Nephron (organoid): ENCODE measurements at regions not wholly inside any gene's neighbourhood (a gene's known extent, or its start where the extent isn't known, plus 50 kb on each side); places are given as distances from the start of the nearest gene placed in this dataset.

Experiments
- H3K27ac Mint-ChIP-seq, 3 experiments: 2 replicates each; pipeline ENCODE4 v1.8.0; 2020; ENCODE audit warnings: mixed read lengths in 3 of 3, mild to moderate bottlenecking in 2 of 3, moderate library complexity in 1 of 3
- H3K27me3 Mint-ChIP-seq: 2 replicates; pipeline ENCODE4 v1.8.0; 2021; ENCODE audit warnings: low read depth, mild to moderate bottlenecking, moderate library complexity, mixed read lengths
- H3K36me3 Mint-ChIP-seq: 2 replicates; pipeline ENCODE4 v1.8.0; 2020; ENCODE audit warnings: low read depth, mixed read lengths
- H3K4me1 Mint-ChIP-seq: 2 replicates; pipeline ENCODE4 v1.8.0; 2020; ENCODE audit warnings: mixed read lengths
- H3K4me3 Mint-ChIP-seq, 3 experiments: 2 replicates each; pipeline ENCODE4 v1.8.0; 2020; ENCODE audit warnings: mild to moderate bottlenecking in 3 of 3, mixed read lengths in 3 of 3, moderate library complexity in 2 of 3
- H3K9me3 Mint-ChIP-seq: 2 replicates; pipeline ENCODE4 v1.8.0; 2020; ENCODE audit warnings: mixed read lengths
- CTCF ChIP-seq, 3 experiments: fragments of 200-600 bp; sonication (generic); IDR thresholded peaks; one replicate each; pipeline ENCODE4 v1.5.0; 2021; ENCODE audit warnings: antibody characterized with exemption in 3 of 3; ENCODE audit not compliant: unreplicated experiment in 3 of 3

GRCh38 chr3:67118122-67118521 lies 120.0 kb downstream of the KBTBD8 start:
- H3K9me3 Mint-ChIP-seq: no peaks in the 10 kb centered on the region
- H3K4me3 Mint-ChIP-seq: no peak overlapping the region
- no peak for TF ChIP-seq CTCF (IDR thresholded peaks at IDR 0.05; ENCODE audit: unreplicated experiment in 3 of 3)
- no peak overlapping the region for H3K27ac Mint-ChIP-seq
- no peaks in the 10 kb centered on the region for H3K36me3 Mint-ChIP-seq
- H3K4me1 Mint-ChIP-seq: peaks cover 9% of the 10 kb centered on the region
- H3K27me3 Mint-ChIP-seq: peaks cover 12% of the 10 kb centered on the region

- no peak for TF ChIP-seq CTCF (IDR thresholded peaks at IDR 0.05; ENCODE audit: unreplicated experiment in 3 of 3)
- Mint-ChIP-seq H3K4me1 (peaks cover 9% of the 10 kb centered on the region), H3K4me3 (no peak overlapping the region), H3K36me3 (no peaks in the 10 kb centered on the region), H3K27ac (no peak overlapping the region), H3K9me3 (no peaks in the 10 kb centered on the region), H3K27me3 (peaks cover 10% of the 10 kb centered on the region)
Measured at GRCh38 chr3:67118635-67119034, 120.5 kb downstream of the KBTBD8 start.

- Mint-ChIP-seq H3K4me3 (no peak overlapping the region), H3K9me3 (peaks cover 4% of the 10 kb centered on the region), H3K27ac (no peak overlapping the region)
Measured at GRCh38 chr3:67123914-67124313, 125.8 kb downstream of the KBTBD8 start.

GRCh38 chr3:67127254-67127653 lies 129.1 kb downstream of the KBTBD8 start:
- peaks cover 4% of the 10 kb centered on the region for H3K9me3 Mint-ChIP-seq
- no peaks in the 10 kb centered on the region for H3K27me3 Mint-ChIP-seq
- no peak for TF ChIP-seq CTCF (IDR thresholded peaks at IDR 0.05; ENCODE audit: unreplicated experiment in 3 of 3)
- H3K36me3 Mint-ChIP-seq: no peaks in the 10 kb centered on the region
- H3K4me3 Mint-ChIP-seq: no peak overlapping the region
- H3K27ac Mint-ChIP-seq: no peak overlapping the region
- H3K4me1 Mint-ChIP-seq: no peaks in the 10 kb centered on the region

More at GRCh38 chr3:67123914-67124313, 125.8 kb downstream of the KBTBD8 start:
- H3K4me1 Mint-ChIP-seq: peaks cover 2% of the 10 kb centered on the region
- no peak for TF ChIP-seq CTCF (IDR thresholded peaks at IDR 0.05; ENCODE audit: unreplicated experiment in 3 of 3)
- H3K36me3 Mint-ChIP-seq: no peaks in the 10 kb centered on the region
- no peaks in the 10 kb centered on the region for H3K27me3 Mint-ChIP-seq

GRCh38 chr3:67142432-67142831 lies 144.3 kb downstream of the KBTBD8 start:
- Mint-ChIP-seq H3K4me3 (no peak overlapping the region), H3K9me3 (peaks cover 34% of the 10 kb centered on the region), H3K27me3 (peaks cover 5% of the 10 kb centered on the region), H3K36me3 (no peaks in the 10 kb centered on the region), H3K4me1 (no peaks in the 10 kb centered on the region), H3K27ac (no peak overlapping the region)
- TF ChIP-seq CTCF (IDR thresholded peaks at IDR 0.05; ENCODE audit: unreplicated experiment in 3 of 3): no peak

GRCh38 chr3:67145738-67146137 lies 147.6 kb downstream of the KBTBD8 start:
- TF ChIP-seq CTCF (IDR thresholded peaks at IDR 0.05; ENCODE audit: unreplicated experiment in 3 of 3): no peak
- H3K4me1 Mint-ChIP-seq: no peaks in the 10 kb centered on the region
- H3K36me3 Mint-ChIP-seq: no peaks in the 10 kb centered on the region
- no peak overlapping the region for H3K4me3 Mint-ChIP-seq
- H3K27ac Mint-ChIP-seq: no peak overlapping the region
- peaks cover 14% of the 10 kb centered on the region for H3K9me3 Mint-ChIP-seq
- peaks cover 8% of the 10 kb centered on the region for H3K27me3 Mint-ChIP-seq
